Fibroblast of skin of right biceps (primary cell): ENCODE measurements at regions not wholly inside any gene's neighbourhood (a gene's known extent, or its start where the extent isn't known, plus 50 kb on each side); places are given as distances from the start of the nearest gene placed in this dataset.

Source experiments
- DNase-seq: peaks from one replicate; pipeline ENCODE4 v3.0.0-alpha.2; 2013

DNA sequence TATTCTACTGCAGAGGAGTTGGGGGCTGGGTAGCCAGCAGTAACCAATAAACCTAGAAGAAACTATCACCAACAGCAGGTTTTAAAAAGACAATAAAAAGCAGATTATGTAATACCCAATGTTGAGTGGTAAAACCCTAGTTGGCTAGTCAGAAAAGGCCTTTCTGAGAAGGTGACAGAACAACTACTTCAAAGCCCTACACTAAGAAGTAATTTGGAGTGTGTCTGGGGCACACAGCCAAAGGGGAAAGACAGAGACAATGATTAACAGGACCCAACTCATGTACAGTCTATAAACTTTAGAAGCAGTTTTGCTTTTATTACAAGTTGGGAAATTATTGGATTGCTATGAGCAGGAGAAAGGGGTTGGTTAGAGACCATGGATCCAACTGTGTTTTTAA, 77.2 kb upstream of the TMEM106B start:
- DNase-seq, result no peak

DNA sequence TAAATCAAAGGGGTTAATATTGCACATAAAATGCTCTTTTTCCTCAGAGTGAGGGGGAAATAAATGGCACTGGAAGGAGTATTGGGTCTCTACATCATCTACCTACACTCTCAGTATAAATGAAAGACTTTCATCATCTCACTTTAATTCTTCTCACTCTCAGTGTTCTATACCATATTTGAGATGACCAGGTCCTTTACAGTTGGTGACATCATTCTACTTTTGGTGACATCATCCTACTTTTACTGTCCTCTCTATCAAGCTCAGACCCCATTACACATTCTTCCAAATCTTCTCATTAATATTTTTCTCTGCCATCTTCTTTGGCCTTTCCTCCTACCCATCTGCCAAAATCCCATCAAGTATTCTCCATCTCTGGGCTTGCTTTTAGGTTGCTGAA, 74.6 kb upstream of the TMEM106B start:
- DNase-seq, result no peak

DNA sequence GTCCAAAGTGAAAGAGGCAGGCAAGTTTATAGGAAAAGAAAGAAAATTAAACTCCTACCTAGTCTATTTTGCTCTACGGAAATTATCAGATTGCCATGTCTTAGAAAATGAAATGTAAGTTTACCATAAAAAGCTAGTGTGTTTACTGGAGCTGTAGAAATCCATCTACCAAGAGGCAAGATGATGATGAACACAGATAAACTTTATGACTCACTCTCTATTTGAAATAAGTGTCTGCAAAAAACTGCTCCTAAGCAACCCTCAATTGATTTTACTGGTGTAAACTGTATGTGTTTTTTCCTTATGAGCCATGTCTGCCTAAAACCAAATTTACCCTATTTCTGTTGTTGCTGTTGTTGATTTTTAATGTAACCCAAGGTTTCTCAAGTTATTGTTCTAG, 73.8 kb upstream of the TMEM106B start:
- no peak for DNase-seq

DNA sequence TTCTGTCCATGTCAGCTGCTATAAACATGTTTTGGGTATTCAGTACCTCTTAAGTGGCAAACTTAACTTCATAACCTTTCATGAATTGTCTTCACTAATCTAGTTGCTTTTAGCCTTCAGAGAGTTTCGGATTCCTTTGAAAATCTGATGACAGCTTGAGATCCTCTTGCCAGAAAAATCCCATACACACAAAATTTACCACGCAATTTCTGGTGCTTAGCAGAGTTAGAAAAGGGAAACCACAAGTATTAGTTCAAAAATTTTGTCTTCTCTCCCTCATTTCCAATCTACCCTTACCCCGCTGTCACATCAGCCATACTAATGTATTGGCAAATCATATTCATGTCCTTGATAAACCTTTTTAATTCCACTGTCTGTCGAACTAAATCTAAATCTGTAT, 72.7 kb upstream of the TMEM106B start:
- no peak for DNase-seq

DNA sequence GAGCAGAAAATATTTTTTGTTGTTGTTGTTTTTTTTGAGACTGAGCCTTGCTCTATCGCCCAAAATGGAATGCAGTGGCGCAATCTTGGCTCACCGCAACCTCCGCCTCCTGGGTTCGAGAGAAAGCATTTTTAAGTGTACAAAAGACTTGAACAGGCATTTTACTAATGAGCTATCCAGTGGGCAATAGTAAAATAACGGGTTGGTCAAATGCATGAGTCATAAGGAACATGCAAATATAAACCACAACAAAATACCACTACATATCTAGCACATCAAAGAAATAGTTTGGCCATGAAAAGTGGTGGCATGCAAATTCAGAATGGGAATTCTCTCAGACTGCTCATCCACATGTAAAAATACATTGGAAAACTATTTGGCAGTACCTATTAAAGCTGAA, 71.7 kb upstream of the TMEM106B start:
- no peak for DNase-seq

DNA sequence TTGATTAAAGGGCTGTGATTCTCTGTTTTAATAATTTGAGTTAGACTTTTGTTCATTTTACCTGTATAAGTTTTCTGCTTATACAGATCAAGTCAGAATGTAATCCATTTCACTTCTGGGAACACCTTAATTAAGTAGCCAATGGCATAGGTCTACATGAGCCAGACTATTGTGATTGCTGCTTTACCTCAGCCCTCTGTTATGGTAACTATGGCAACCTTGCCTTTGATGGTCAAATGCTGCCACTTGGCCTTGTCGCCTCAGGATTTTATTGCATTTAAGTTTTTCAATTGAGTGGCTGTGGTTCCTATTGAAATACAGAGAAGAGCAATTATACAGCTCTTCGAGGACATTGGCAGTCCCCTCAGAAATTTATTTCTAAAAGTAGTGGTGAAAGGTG, 64.3 kb upstream of the TMEM106B start:
- no peak for DNase-seq

DNA sequence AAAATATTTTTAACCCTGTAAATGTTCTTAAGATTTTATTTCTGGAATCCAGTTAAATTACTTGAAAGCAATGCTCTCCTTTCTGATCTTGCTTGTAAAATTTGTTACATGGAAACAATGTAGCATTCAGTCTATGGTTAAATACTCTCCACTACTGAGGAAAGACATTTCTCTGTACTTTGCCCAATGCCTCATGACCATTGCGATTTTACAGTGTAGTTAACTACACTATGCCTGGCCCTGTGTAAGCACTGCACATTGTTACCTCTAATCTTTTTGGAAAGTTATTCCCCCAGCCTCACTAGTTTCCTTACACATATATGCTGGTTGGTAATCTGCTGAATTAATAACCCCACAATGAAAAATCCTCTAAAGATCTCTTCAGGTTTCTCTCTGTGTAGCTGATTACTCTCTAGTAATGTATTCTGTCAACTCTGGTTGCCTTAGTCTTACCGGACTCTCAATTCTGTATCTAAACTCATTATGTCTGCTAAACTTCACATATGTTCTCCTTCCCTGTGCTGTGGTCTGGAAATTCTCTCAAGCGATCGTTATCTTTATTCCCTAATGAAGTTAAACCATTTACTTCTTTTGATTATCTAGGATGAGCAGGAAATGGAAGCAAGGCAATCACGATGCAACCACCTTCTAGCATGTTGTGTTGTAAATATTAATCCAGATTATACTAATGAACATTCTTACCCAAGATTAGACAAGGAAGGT, 58.7 kb upstream of the TMEM106B start:
- no peak for DNase-seq

DNA sequence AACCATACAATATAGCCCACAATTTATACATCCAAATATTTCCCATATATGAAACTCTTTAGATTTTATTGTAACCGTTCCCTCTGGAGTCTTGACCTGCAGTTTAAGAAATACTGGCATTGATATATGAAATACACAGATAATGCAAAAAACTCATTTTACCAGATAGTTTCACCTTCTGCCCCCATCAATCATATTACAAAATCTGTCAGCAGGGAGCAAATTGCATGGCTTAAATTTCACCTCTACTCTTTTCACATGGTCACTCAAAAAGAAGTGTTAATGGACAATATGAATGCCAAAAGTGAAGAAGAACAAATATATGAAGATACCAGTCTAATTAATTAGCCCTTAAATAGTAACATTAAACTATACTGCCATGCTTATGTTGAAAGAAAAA, 57.0 kb upstream of the TMEM106B start:
- DNase-seq, result no peak

DNA sequence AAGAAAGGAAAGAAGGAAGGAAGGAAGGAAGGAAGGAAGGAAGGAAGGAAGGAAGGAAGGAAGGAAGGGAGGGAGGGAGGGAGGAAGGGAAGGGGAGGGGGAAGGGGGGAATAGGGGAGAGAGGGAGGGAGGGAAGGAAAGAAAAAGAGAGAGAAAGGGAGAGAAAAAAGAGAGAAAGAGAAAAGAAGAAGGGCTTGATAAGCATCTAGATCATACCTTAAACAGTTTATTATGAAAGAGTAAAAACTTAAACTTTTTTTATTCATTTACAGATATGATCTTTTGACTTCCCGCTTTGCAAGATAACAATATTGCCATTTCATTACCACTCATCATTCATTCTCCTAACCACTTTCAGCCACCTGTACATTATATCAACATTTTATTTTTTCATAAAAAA, 53.6 kb upstream of the TMEM106B start:
- no peak for DNase-seq

DNA sequence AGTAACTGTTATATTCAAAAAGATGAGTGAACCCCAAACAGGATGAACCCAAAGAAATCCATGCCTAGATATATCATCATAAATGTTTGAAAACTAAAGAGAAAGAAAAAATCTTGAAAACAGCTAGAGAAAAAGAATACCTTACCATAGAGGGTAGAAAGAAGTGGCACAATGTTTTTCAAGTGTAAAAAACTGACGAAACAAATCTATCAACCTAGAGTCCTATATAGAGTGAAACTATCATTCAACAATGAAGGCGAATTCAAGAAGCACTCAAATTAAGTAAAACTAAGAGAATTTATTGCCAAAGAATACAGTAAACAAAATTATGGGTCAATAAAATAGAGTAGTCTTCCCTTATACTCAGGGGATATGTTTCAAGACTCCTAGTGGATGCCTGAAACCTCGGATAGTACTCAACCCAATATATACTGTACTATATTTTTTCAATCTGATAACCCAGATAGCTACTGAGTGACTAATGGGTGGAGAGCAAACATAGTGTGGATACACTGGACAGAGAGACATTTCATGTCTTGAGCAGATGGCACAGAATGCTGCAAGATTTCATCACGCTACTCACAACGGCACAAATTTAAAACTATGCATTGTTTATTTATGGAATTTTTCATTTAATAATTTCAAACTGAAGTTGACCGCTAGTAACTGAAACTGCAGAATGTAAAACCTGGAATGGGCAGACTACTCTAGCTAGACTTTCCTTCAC, 52.6 kb upstream of the TMEM106B start:
- DNase-seq, result no peak

DNA sequence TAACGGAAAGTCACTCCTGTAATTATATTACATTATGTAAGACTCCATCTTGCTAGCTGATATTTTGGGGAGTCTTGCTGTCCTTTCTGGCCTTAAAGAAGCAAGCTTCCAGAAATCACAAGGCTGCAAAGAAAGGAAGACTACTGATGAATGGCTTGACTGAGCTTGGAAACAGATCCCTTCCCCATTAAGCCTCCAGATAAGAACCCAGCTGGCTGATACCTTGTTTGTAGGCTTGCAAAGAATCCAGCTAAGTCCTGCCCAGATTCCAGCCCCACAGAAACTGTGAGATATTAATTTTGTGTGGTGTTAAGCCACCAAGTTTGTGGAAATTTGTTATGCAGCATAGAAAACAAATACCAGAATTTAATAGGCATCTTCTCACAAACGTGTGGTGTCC, 49.9 kb upstream of the TMEM106B start:
- DNase-seq, result no peak
